Epithelial cell of esophagus (primary cell): ENCODE measurements at regions not wholly inside any gene's neighbourhood (a gene's known extent, or its start where the extent isn't known, plus 50 kb on each side); places are given as distances from the start of the nearest gene placed in this dataset.

Source experiments
- DNase-seq: peaks from one replicate; pipeline ENCODE4 v3.0.0; 2010; ENCODE audit warnings: low read depth
- H3K4me3 ChIP-seq: 2 replicates; pipeline ENCODE4 v1.5.1; 2011; ENCODE audit warnings: mild to moderate bottlenecking, low read length, control low read depth
- CTCF ChIP-seq: IDR thresholded peaks from 2 replicates; pipeline ENCODE4 v1.5.1; 2011; ENCODE audit warnings: low read depth, mild to moderate bottlenecking, low read length, control low read depth, inconsistent platforms; ENCODE audit not compliant: insufficient read depth; ENCODE audit errors: missing control alignments

- no peak overlapping the region for H3K4me3 ChIP-seq
- no peak for DNase-seq
- TF ChIP-seq CTCF, result no peak
Measured at GRCh38 chr12:25752710-25753309, 199.7 kb upstream of the LMNTD1 start.

- no peak overlapping the region for H3K4me3 ChIP-seq
- DNase-seq, result no peak
- no peak for TF ChIP-seq CTCF
Measured at GRCh38 chr12:25755136-25755970, 202.3 kb upstream of the LMNTD1 start.

- no peak overlapping the region for H3K4me3 ChIP-seq
- TF ChIP-seq CTCF, result no peak
- DNase-seq, result peak; percentile 65
Measured at GRCh38 chr12:25755971-25756260, 202.6 kb upstream of the RASSF8 start.

GRCh38 chr12:25757037-25757665, 201.3 kb upstream of the RASSF8 start:
- no peak overlapping the region for H3K4me3 ChIP-seq
- no peak for TF ChIP-seq CTCF
- DNase-seq, result no peak

GRCh38 chr12:25759752-25760151, 198.7 kb upstream of the RASSF8 start:
- DNase-seq, result no peak
- no peak for TF ChIP-seq CTCF
- H3K4me3 ChIP-seq, result no peak overlapping the region

- no peak for DNase-seq
- no peak for TF ChIP-seq CTCF
Measured at GRCh38 chr12:25761356-25761755, 197.1 kb upstream of the RASSF8 start.

More at GRCh38 chr12:25761356-25761755, 197.1 kb upstream of the RASSF8 start:
- H3K4me3 ChIP-seq, result no peak overlapping the region
